ENCODE measurements at regions not wholly inside any gene's neighbourhood (a gene's known extent, or its start where the extent isn't known, plus 50 kb on each side); places are given as distances from the start of the nearest gene placed in this dataset.

DNA sequence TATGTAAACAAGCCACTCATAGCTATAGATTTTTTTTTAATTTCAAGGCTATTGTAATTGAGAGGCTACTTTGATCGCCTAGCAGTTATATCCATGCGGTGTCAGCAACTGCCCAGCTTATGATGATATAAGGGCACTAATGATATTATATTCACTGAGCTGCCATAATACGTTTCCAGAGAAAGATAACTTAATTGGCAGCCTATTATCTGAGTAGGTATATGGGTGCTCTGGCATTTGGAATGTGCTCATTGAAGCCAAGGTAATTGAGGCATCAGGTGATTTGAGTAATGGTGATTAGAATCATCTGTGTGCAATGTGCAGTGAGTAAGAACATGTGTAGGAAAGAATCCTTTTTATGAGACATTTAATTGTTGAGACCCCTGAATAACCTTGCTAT is 490.0 kb downstream of the CENPC start:
- Mint-ChIP-seq H3K36me3 (no peaks in the 10 kb centered on the region), H3K27ac (no peak overlapping the region), H3K4me1 (no peaks in the 10 kb centered on the region), H3K4me3 (no peak overlapping the region), H3K9me3 (peaks cover 0 to 5% (median 2%) of the 10 kb centered on the region in 5 donors), H3K27me3 (no peaks in the 10 kb centered on the region)
- ChIA-PET POLR2A (no interaction called here), CTCF (no interaction called here)
- Histone ChIP-seq H3K4me1 (ENCODE audit: insufficient read depth, low read length) (no peaks in the 10 kb centered on the region), H3K36me3 (ENCODE audit: insufficient read depth, low read length) (no peaks in the 10 kb centered on the region), H3K4me3 (ENCODE audit: low read length) (no peak overlapping the region), H3K9me3 (ENCODE audit: low read length) (no peaks in the 10 kb centered on the region), H3K27ac (ENCODE audit: low read depth, low read length) (no peak overlapping the region), H3K27me3 (ENCODE audit: insufficient read depth, low read length, poor library complexity, severe bottlenecking) (no peaks in the 10 kb centered on the region)
- DNase-seq, result no peak

DNA sequence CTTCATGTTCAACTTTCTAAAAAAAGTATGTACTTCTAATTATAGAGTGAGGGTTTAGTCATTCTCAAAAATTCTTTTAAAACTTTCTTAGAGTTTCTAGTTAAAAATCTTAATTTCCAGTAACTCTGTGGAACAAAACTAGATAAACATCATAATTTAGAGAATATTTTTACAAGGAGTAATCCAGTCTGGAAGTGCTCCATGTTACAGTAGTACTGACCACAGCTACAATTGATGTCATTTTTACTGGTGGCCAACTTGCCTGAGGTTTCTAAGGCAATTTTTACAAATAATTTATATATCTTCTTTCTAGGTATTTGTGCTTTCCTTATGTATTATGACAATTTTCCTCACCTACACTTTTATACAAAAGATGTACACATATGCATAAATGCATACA is 490.4 kb downstream of the CENPC start:
- Mint-ChIP-seq H3K27me3 (no peaks in the 10 kb centered on the region), H3K9me3 (peaks cover 0 to 7% (median 2%) of the 10 kb centered on the region in 5 donors), H3K27ac (no peak overlapping the region), H3K4me3 (no peak overlapping the region), H3K36me3 (no peaks in the 10 kb centered on the region), H3K4me1 (no peaks in the 10 kb centered on the region)
- ChIA-PET CTCF (no interaction called here), POLR2A (no interaction called here)
- no peaks in the 10 kb centered on the region for H3K4me1 ChIP-seq (ENCODE audit: insufficient read depth, low read length)
- no peak for DNase-seq
- H3K27ac ChIP-seq (ENCODE audit: low read depth, low read length), result no peak overlapping the region
- no peaks in the 10 kb centered on the region for H3K27me3 ChIP-seq (ENCODE audit: insufficient read depth, low read length, poor library complexity, severe bottlenecking)
- no peaks in the 10 kb centered on the region for H3K36me3 ChIP-seq (ENCODE audit: insufficient read depth, low read length)
- no peak overlapping the region for H3K4me3 ChIP-seq (ENCODE audit: low read length)
- no peaks in the 10 kb centered on the region for H3K9me3 ChIP-seq (ENCODE audit: low read length)

DNA sequence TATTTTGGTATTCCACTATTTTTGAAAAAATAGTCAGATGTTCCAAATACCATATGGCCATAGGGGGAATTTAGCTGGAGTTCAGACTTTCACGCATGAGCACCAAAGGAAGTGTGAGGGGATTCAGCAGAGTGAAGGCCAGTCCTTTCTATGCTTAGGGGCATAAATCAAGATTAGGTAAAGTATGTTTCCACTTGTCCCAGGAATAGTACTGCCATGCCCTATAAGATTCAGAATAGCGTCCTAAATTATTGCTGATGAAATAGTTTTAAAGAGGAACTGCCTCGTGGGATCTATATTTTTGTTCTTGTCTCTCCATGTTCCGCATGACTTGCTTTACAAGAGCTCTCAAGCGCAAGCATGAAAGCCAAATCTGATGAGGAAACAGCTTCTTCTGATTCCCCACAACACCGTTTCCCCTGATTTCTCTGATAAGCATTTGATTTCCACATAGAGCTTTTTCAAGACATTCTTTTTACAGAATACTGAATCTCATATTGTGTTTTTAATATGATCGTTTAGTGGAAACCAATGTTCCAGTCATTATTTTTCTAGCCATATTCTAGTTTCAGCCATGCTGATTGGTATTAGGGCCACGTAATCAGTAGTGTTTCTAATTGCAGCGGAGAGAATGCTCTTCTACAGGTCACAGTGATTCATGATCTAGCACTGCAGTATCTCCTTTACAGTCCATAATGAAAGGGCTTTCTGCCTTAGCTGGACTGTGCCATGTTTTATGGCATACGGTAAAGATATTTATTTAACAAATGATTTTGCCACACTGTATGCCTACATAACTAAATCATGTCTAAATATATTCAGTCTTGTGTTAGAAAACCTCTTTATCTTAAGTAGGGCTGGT is 492.3 kb downstream of the CENPC start:
- no peaks in the 10 kb centered on the region for H3K27me3 ChIP-seq (ENCODE audit: insufficient read depth, low read length, poor library complexity, severe bottlenecking)
- no peaks in the 10 kb centered on the region for H3K9me3 ChIP-seq (ENCODE audit: low read length)
- DNase-seq, result no peak
- Mint-ChIP-seq H3K27me3 (no peaks in the 10 kb centered on the region), H3K9me3 (peaks cover 0 to 4% (median 0%) of the 10 kb centered on the region in 5 donors), H3K27ac (no peak overlapping the region), H3K4me3 (no peak overlapping the region), H3K4me1 (no peaks in the 10 kb centered on the region), H3K36me3 (no peaks in the 10 kb centered on the region)
- H3K27ac ChIP-seq (ENCODE audit: low read depth, low read length), result no peak overlapping the region
- H3K4me3 ChIP-seq (ENCODE audit: low read length), result no peak overlapping the region
- H3K36me3 ChIP-seq (ENCODE audit: insufficient read depth, low read length), result no peaks in the 10 kb centered on the region
- H3K4me1 ChIP-seq (ENCODE audit: insufficient read depth, low read length), result no peaks in the 10 kb centered on the region
- ChIA-PET CTCF (no interaction called here), POLR2A (no interaction called here)

DNA sequence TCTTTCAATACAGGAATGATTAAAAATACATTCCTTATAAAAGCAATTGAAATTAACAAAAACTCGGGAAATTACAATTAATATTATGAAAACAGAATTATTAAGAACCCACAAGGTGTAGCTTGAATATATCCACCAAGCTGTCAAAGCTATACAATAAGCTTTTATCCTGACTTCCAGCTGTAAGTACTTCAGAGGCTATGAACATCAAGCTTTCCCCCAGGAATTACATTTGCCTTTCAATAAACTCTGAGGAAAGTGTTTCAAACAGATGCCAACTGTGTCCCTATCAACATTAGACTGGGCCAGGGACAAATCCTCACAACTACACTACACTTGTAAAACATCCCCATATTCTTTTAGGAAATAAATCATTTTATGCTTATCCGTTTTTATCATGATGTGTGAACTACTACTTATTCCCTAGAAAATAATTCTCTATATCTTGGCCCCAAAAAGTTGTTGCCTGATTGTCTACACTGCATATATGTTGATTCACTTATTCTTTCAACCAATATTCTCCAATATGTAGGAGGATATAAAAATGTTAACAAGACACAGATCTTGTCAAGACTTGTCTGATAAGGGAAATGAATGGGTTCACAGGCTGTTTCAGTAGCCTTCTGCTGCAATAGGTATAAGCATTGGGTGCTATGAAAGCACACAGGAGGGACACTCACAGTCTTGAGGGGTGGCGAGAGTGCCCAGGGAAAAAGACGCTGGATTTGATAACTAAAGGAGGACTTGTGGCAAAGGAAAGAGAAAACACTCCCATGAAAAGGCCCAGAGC is 494.1 kb downstream of the CENPC start:
- ChIA-PET CTCF (no interaction called here), POLR2A (no interaction called here)

DNA sequence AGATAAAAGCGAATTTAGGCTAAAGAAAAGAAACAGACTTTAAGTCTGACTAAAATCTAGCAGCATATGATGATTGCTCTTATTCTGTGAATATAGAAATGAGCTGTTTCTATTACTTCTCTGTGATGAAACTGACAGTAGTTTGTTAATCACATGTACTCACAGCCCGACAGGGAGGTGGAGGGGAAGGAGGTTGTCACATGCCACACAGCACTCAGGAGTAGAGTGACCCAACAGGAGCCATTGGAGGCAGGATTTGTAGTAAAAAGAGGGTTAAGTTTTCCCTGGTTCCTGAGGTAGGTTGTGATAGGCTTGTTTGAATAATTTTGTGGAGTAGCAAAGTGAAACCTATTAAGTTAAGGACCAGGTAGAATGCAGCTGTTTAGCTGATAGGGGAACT is 495.9 kb downstream of the CENPC start:
- Mint-ChIP-seq H3K9me3 (peaks cover 0 to 9% (median 3%) of the 10 kb centered on the region in 5 donors), H3K4me3 (no peak overlapping the region), H3K4me1 (no peaks in the 10 kb centered on the region), H3K36me3 (no peaks in the 10 kb centered on the region), H3K27me3 (no peaks in the 10 kb centered on the region), H3K27ac (no peak overlapping the region)
- Histone ChIP-seq H3K27ac (ENCODE audit: low read depth, low read length) (no peak overlapping the region), H3K36me3 (ENCODE audit: insufficient read depth, low read length) (no peaks in the 10 kb centered on the region), H3K27me3 (ENCODE audit: insufficient read depth, low read length, poor library complexity, severe bottlenecking) (no peaks in the 10 kb centered on the region), H3K9me3 (ENCODE audit: low read length) (no peaks in the 10 kb centered on the region), H3K4me1 (ENCODE audit: insufficient read depth, low read length) (no peaks in the 10 kb centered on the region), H3K4me3 (ENCODE audit: low read length) (no peak overlapping the region)
- POLR2A ChIA-PET, result no interaction called here
- CTCF ChIA-PET, result no interaction called here
- DNase-seq, result no peak

More for the DNA sequence above, 494.1 kb downstream of the CENPC start:
- no peaks in the 10 kb centered on the region for H3K36me3 Mint-ChIP-seq
- Histone ChIP-seq H3K4me1 (ENCODE audit: insufficient read depth, low read length) (no peaks in the 10 kb centered on the region), H3K4me3 (ENCODE audit: low read length) (no peak overlapping the region), H3K27me3 (ENCODE audit: insufficient read depth, low read length, poor library complexity, severe bottlenecking) (no peaks in the 10 kb centered on the region), H3K9me3 (ENCODE audit: low read length) (no peaks in the 10 kb centered on the region), H3K36me3 (ENCODE audit: insufficient read depth, low read length) (no peaks in the 10 kb centered on the region), H3K27ac (ENCODE audit: low read depth, low read length) (no peak overlapping the region)
- peak overlapping the region in 1 of 8 donors; percentile 3 for H3K27ac Mint-ChIP-seq
- no peak overlapping the region for H3K4me3 Mint-ChIP-seq
- no peak for DNase-seq
- no peaks in the 10 kb centered on the region for H3K27me3 Mint-ChIP-seq
- H3K9me3 Mint-ChIP-seq, result peaks cover 0 to 4% (median 2%) of the 10 kb centered on the region in 5 donors
- no peaks in the 10 kb centered on the region for H3K4me1 Mint-ChIP-seq

DNA sequence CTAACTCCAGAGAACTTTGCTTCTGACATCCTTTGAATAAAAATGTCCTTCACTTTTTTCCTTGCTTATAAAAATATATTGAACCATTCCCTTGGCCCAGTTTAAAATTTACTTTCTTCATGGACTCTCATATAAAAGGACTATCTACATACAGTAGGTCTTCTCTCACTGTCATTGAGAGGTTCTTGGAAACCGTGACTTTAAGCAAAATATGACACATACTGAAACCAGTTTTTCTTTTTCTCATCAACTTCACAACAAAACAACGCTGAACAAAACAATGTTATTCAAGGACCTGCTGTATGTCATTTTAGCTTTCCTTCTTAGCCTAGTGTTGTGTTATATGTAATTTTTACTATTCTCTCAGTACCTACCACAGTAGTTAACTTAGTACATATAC is 496.8 kb downstream of the CENPC start:
- Histone ChIP-seq H3K36me3 (ENCODE audit: insufficient read depth, low read length) (no peaks in the 10 kb centered on the region), H3K4me1 (ENCODE audit: insufficient read depth, low read length) (no peaks in the 10 kb centered on the region), H3K4me3 (ENCODE audit: low read length) (no peak overlapping the region), H3K27me3 (ENCODE audit: insufficient read depth, low read length, poor library complexity, severe bottlenecking) (no peaks in the 10 kb centered on the region), H3K9me3 (ENCODE audit: low read length) (no peaks in the 10 kb centered on the region), H3K27ac (ENCODE audit: low read depth, low read length) (no peak overlapping the region)
- ChIA-PET POLR2A (no interaction called here), CTCF (no interaction called here)
- Mint-ChIP-seq H3K27me3 (no peaks in the 10 kb centered on the region), H3K36me3 (no peaks in the 10 kb centered on the region), H3K4me1 (no peaks in the 10 kb centered on the region), H3K9me3 (peaks cover 0 to 9% (median 3%) of the 10 kb centered on the region in 5 donors), H3K4me3 (no peak overlapping the region), H3K27ac (no peak overlapping the region)
- DNase-seq, result no peak

DNA sequence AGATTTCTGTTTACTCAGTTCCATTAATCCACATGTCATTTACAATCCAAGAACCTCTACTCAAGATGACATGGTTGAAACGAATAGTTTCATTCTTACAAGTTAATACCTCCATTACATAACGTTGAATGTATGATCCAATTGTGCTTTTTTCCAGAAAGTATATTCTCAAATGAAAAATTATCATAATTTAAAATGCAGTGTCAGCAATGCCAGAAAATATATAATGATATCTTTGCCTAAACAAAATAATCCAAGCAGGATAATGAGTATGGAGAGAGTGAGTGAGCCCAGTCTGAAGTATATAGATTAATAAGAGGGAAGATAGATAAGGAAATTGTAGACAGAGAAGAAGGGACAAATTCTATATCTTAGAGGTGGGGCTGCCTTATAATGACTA is 505.0 kb downstream of the CENPC start:
- H3K36me3 ChIP-seq (ENCODE audit: insufficient read depth, low read length), result no peaks in the 10 kb centered on the region
- Mint-ChIP-seq H3K4me3 (no peak overlapping the region), H3K4me1 (no peaks in the 10 kb centered on the region), H3K9me3 (peaks cover 2 to 9% (median 3%) of the 10 kb centered on the region in 5 donors), H3K36me3 (no peaks in the 10 kb centered on the region), H3K27ac (no peak overlapping the region), H3K27me3 (no peaks in the 10 kb centered on the region)
- ChIA-PET CTCF (no interaction called here), POLR2A (no interaction called here)
- H3K27ac ChIP-seq (ENCODE audit: low read depth, low read length), result no peak overlapping the region
- no peaks in the 10 kb centered on the region for H3K27me3 ChIP-seq (ENCODE audit: insufficient read depth, low read length, poor library complexity, severe bottlenecking)
- DNase-seq, result no peak
- no peaks in the 10 kb centered on the region for H3K4me1 ChIP-seq (ENCODE audit: insufficient read depth, low read length)
- H3K4me3 ChIP-seq (ENCODE audit: low read length), result no peak overlapping the region
- H3K9me3 ChIP-seq (ENCODE audit: low read length), result no peaks in the 10 kb centered on the region

DNA sequence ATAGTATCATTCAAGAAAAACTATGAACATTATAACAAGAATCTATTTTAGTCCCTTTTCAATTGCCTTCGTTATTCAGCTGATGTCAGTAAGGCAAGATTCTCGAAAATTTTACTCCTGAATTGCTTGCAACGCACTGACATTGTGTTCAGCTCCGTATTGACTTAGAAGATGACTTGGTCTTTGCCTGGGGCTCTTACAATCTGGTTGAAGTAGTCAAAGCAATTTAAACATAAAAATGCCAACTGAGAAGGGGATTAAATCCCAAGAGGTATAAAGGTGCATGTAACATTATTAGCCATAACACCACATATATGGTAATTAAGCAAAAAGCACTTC is 507.1 kb downstream of the CENPC start:
- DNase-seq, result no peak
- H3K27me3 Mint-ChIP-seq, result no peaks in the 10 kb centered on the region
- Histone ChIP-seq H3K9me3 (ENCODE audit: low read length) (no peaks in the 10 kb centered on the region), H3K27ac (ENCODE audit: low read depth, low read length) (no peak overlapping the region), H3K4me1 (ENCODE audit: insufficient read depth, low read length) (no peaks in the 10 kb centered on the region), H3K36me3 (ENCODE audit: insufficient read depth, low read length) (no peaks in the 10 kb centered on the region), H3K4me3 (ENCODE audit: low read length) (no peak overlapping the region), H3K27me3 (ENCODE audit: insufficient read depth, low read length, poor library complexity, severe bottlenecking) (no peaks in the 10 kb centered on the region)
- ChIA-PET CTCF (no interaction called here), POLR2A (no interaction called here)
- H3K4me1 Mint-ChIP-seq, result no peaks in the 10 kb centered on the region
- no peaks in the 10 kb centered on the region for H3K36me3 Mint-ChIP-seq
- H3K4me3 Mint-ChIP-seq, result no peak overlapping the region
- peaks cover 2 to 14% (median 3%) of the 10 kb centered on the region in 5 donors for H3K9me3 Mint-ChIP-seq
- no peak overlapping the region for H3K27ac Mint-ChIP-seq

Measured in CD8-positive, alpha-beta memory T cell (primary cell).